GM18499 (cell line): ENCODE measurements at regions not wholly inside any gene's neighbourhood (a gene's known extent, or its start where the extent isn't known, plus 50 kb on each side); places are given as distances from the start of the nearest gene placed in this dataset.

Experiments used
- ATAC-seq: cut with Tn5 transposase; IDR thresholded peaks from one replicate; pipeline ENCODE4 v1.9.1; 2021; ENCODE audit warnings: moderate number of reproducible peaks; ENCODE audit not compliant: insufficient read depth, unreplicated experiment

GRCh38 chr12:97260786-97261185 lies 201.8 kb upstream of the RMST start:
- ATAC-seq = no peak

DNA sequence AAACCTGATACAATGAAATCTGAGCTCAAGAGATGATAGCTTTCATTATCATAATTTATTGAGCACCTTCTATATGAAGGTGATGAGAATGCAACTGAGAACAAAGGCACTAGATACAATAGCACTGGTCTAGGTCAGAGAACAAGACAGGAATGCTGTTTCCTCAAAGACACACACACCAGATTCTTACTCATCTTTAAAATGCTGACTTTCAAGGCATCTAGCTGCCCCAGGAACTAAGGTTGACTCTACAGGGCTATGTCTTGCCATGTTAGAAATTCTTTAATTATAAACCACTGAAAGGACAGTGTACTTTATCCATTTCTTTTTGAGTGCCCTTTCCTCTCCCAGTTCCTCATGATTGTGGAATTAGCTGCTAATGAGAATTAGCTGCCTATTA lies 195.4 kb upstream of the RMST start:
- ATAC-seq = no peak

- ATAC-seq = no peak
These were observed 194.9 kb upstream of the RMST start for GRCh38 chr12:97267594-97268202.

DNA sequence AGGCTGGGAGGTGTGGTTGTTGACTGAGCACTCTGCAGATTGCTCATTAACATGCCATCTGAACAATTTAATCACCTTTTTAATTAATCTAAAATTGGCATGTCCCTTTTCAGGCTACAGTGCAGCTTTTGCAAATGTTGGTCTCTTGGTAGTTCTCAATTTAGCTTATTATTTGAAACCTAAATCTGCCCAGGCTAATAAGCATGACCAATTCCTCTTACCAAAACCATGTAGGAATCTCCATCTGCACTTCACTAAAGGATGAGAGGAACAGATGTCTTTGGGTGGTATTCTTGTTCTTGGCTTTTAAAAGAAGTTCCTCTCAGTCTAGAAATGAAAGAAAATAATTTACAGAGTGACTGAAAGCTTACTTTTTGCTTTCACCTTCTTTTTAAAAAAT lies 190.1 kb upstream of the RMST start:
- no peak for ATAC-seq

DNA sequence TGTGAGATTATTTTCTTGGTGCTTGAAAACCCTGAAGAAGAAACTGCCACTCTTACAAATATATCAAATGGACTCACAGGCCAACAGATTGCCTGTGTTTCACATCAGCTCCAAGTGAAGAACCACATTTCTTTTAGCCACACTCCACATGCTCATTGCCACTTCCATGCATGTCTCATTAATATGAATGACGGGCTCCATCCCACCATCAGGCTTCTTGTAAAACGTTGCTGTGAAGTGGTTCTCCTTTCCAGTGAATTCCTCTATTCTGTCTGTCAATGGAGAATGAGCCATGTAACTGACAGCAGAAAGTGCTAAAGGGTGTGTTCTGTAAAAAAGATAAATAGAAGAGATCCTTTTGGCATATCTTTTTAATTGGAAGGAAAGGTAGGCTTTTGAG lies 188.2 kb upstream of the RMST start:
- no peak for ATAC-seq

DNA sequence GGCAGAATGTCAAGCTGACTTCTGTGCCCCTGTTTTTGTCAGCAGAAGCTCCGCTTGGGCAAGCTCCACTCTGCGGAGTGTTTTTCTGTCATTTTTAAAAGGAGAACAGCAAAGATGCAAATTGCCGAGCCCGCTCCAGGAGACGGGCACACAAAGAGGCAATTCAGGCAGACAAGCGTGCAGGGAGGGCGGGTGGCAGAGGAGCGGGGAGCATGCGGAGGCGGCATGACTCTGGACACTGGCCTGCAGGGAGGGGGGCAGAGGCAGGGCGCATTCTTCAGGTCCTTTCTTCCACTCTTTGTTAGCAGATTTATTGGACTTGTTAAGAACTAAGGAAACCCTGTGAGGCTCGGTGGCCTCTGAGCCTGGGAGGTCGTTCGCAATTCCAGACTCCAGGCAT lies 187.3 kb upstream of the RMST start:
- no peak for ATAC-seq

GRCh38 chr12:97275728-97276590 lies 186.6 kb upstream of the RMST start:
- no peak for ATAC-seq

GRCh38 chr12:97276661-97277429 lies 185.8 kb upstream of the RMST start:
- ATAC-seq = no peak

GRCh38 chr12:97283297-97283696 lies 179.3 kb upstream of the RMST start:
- ATAC-seq = no peak

- no peak for ATAC-seq
These were observed 174.1 kb upstream of the RMST start for GRCh38 chr12:97288531-97288930.

GRCh38 chr12:97292588-97292987 lies 170.0 kb upstream of the RMST start:
- ATAC-seq = no peak

GRCh38 chr12:97293541-97293940 lies 169.1 kb upstream of the RMST start:
- no peak for ATAC-seq

DNA sequence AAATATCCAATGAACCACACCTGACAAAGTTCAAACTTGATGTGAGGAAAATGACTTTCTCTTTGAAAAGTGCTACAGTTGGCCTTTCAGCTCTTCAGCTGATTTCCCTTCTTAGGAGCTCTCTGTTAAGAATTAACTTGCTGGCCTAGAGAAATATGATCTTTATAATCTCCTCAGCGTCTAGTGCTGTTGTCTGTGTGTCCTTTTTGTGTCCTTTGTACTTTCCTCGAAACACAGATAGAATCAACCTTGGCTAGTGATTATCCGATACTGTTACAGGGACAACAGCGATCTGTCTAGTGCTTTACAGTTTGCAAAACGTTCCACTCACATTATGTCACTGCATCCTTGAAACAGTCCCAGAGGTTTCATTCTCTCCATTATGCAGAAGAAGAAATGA lies 162.8 kb upstream of the RMST start:
- ATAC-seq = no peak

- no peak for ATAC-seq
These were observed 162.2 kb upstream of the RMST start for GRCh38 chr12:97300431-97300830.

DNA sequence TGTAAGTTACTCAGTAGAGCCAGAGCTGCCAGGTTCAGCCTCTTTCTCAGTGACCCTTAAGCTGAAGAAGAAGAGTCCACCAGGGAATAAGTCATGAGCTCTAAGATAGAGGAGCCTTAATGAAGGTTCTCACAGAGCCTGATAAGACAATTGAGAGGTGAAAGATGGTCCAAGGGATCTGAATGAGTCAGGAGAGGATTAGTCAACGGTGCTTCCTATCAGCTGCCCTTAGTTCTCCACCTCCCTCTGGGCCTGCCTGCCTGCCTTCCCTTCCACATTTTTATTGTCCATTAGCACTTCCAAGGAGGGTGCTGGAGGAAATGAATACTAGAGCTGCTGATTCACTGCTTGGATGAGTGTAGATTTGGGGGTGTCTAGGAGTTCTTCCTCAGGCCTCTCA lies 161.7 kb upstream of the RMST start:
- no peak for ATAC-seq

- ATAC-seq = no peak
These were observed 161.0 kb upstream of the RMST start for GRCh38 chr12:97301576-97301975.

DNA sequence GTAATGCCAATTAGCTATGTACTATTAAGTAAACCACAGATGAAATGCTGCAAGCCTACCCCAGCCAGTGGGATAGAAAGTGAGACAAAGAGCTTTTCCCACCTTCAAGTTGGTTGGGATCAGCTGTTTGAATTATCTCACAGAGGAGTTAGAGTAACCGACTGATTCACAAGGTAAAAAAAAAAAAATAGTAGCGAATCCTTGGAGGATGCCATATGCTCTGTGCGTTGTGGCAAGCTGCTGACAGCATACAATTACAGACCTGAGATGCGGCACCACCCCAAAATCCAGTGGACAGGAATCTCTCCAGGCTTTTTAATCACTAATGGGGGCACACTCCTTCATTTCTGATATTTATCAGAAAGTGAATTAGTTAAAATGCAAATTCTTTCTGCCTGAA lies 157.0 kb upstream of the RMST start:
- ATAC-seq = no peak

- ATAC-seq = peak; percentile 98
These were observed 156.5 kb upstream of the RMST start for GRCh38 chr12:97306147-97306546.

GRCh38 chr12:97308576-97309198 lies 153.9 kb upstream of the RMST start:
- no peak for ATAC-seq

DNA sequence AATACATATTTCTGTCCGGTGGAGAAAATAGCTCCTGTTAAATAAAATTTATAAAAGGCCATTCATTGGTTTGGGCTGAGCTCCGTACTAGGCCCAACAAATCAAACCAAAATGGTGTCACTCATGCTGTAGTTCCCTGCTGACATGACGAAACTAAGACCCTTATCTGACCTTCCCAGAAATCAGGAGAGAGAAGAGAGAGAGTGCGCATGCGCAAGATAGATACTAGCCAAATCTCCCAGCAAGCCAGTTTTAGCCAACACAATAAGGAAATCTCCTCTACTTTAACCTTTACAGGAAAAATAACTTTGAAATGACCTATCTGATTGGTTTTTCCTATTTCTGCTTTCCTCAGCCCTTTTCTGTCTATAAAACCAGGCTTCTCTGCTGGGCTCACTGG lies 152.7 kb upstream of the RMST start:
- no peak for ATAC-seq
